Mesodermal cell (in vitro differentiated cells): ENCODE measurements at regions not wholly inside any gene's neighbourhood (a gene's known extent, or its start where the extent isn't known, plus 50 kb on each side); places are given as distances from the start of the nearest gene placed in this dataset.
A peak's percentile ranks its signal among the peaks of the same experiment; 100 is the strongest.

Experiments
- H3K27ac ChIP-seq: 2 replicates; pipeline ENCODE4 v1.7.0; 2013; ENCODE audit warnings: mild to moderate bottlenecking, low read depth, low read length, moderate library complexity; ENCODE audit not compliant: severe bottlenecking
- H3K36me3 ChIP-seq: 2 replicates; pipeline ENCODE4 v1.7.1; 2013; ENCODE audit warnings: mild to moderate bottlenecking, low read length, moderate library complexity; ENCODE audit not compliant: control insufficient read depth, insufficient read depth
- H3K4me1 ChIP-seq: one replicate; pipeline ENCODE4 v1.7.1; 2013; ENCODE audit warnings: mild to moderate bottlenecking, low read length; ENCODE audit not compliant: insufficient read depth, control insufficient read depth, poor library complexity, severe bottlenecking
- H3K4me3 ChIP-seq: 2 replicates; pipeline ENCODE4 v1.7.0; 2013; ENCODE audit warnings: low read length, control low read depth, mild to moderate bottlenecking; ENCODE audit not compliant: insufficient read depth, poor library complexity, severe bottlenecking; ENCODE audit errors: extremely low read depth
- H3K9me3 ChIP-seq: 2 replicates; pipeline ENCODE4 v1.7.1; 2013; ENCODE audit warnings: mild to moderate bottlenecking, low read length, moderate library complexity; ENCODE audit not compliant: control insufficient read depth
- WGBS, 2 experiments: methylation state at CpG; one replicate each; pipeline ENCODE4 v1.1.5; 2013; ENCODE audit warnings: missing lambda C conversion rate in 2 of 2; ENCODE audit not compliant: insufficient coverage in 2 of 2; 5-methylcytosine and 5-hydroxymethylcytosine counted together

- Histone ChIP-seq H3K9me3 (no peaks in the 10 kb centered on the region), H3K4me1 (peaks cover 13% of the 10 kb centered on the region), H3K4me3 (no peak overlapping the region), H3K36me3 (no peaks in the 10 kb centered on the region), H3K27ac (no peak overlapping the region)
- 92 to 100% methylated on average over 1 to 2 of the region's 3 CpGs for WGBS, 2 experiments
Measured at GRCh38 chr14:22513066-22513812, 75.8 kb downstream of the DAD1 start.

DNA sequence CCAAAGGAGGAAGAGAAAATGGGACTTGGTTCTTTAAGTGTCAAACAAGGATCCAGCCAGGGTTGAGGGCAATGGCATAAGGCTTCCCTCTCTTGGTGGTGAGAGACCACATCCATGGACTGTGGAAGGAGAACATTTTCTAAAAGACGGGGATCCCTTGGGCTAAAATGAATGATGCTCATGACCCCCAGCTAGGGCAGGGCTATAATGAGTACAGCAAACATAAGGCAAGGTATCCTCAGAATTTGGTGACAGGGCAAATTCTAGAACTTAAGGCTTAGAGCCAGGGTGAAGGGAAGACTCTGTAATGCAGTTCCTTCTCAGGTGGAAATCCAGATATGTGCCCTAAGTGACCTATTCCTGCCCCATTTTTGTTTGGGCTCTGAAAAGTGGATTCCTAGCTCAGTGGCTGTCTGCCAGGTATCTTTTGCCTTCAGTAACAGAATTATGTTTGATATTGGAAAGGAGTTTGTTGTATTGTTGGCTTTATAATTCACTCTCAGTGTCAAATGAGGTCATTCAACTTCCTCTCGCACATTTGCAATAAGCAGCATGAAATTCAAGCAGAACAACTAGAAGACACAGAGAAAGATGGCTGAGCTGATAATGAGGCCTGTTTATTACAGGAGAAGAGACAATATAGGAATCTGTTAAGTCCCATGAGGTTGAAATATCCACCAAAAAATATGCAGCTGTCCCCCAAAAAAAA, 76.8 kb downstream of the DAD1 start:
- peaks cover 13% of the 10 kb centered on the region for H3K4me1 ChIP-seq
- no peaks in the 10 kb centered on the region for H3K36me3 ChIP-seq
- H3K9me3 ChIP-seq: no peaks in the 10 kb centered on the region
- 100% methylated on average over 1 of the region's 2 CpGs for WGBS, 2 experiments
- H3K4me3 ChIP-seq: no peak overlapping the region
- H3K27ac ChIP-seq: no peak overlapping the region

GRCh38 chr14:22510527-22511110, 78.4 kb downstream of the DAD1 start:
- Histone ChIP-seq H3K4me3 (no peak overlapping the region), H3K4me1 (peaks cover 13% of the 10 kb centered on the region), H3K27ac (no peak overlapping the region), H3K9me3 (no peaks in the 10 kb centered on the region), H3K36me3 (no peaks in the 10 kb centered on the region)
- 92% methylated on average over 2 of the region's 3 CpGs; no CpG with 5 or more reads in 1 of the 2 experiments for WGBS, 2 experiments

DNA sequence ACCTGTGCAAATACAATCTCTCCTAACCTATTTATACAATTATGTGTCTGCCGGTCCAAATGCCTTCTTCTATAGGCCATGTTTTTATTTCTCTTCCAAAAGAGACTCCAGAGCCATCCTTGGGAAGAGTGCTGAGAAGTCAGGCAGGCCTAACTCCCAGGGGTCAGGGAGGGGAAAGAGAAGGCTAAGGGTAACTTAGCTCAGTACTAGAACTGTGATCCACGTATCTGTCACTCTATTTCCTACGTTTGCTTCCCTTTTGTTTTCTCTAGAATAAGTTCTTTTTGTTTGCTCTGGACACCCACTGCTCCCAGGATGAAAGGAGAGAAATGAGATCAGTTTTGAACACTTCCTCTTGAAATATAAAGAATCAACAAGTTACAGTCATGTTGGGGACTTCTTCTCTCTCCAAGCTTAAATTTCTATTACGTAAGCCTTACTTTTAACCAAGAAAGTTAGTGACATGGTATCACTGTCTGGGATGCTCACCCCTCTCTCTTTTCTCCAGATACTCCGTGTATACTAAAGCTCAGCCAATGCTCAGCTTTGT, 79.2 kb downstream of the DAD1 start:
- no peaks in the 10 kb centered on the region for H3K9me3 ChIP-seq
- H3K36me3 ChIP-seq: no peaks in the 10 kb centered on the region
- no peak overlapping the region for H3K27ac ChIP-seq
- H3K4me3 ChIP-seq: no peak overlapping the region
- H3K4me1 ChIP-seq: peaks cover 13% of the 10 kb centered on the region
- WGBS, 2 experiments: 80 to 100% methylated on average over 1 to 2 of the region's 5 CpGs

DNA sequence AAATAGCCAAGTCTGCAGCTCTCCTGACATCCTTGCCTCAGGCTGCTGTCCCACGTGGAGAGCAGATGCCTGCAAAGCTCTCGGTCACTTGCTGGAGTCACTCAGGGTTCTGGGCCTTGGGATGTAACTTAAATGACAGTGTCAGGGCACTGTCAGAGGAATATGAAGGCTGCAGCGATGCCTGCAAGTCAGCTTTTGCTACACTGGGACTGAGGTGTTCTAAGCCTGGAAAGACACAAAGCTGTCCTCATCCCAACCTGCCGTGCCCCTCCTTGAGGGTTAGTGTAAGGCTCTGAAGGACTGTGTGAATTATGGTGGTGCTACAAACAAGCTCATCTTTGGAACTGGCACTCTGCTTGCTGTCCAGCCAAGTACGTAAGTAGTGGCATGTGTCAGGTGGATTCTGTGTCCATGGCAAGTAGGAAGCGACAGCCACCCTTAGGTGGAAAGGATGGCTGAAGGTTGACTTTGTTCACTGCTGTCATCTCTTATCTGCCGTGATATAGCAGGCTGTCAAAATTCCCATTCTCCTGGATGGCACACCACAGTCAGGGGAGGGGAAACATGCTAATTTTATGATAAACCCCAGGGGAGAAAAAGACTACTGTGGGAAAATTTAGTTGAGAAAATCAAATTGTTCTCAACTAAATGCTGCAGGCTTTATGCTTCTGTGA, 79.9 kb downstream of the DAD1 start:
- H3K27ac ChIP-seq: no peak overlapping the region
- 86 to 88% methylated on average over 6 of the region's 7 CpGs for WGBS, 2 experiments

GRCh38 chr14:22508662-22509035, 80.4 kb downstream of the DAD1 start:
- no peaks in the 10 kb centered on the region for H3K9me3 ChIP-seq
- H3K36me3 ChIP-seq: no peaks in the 10 kb centered on the region
- WGBS, 2 experiments: 83 to 96% methylated on average over 2 to 4 of the region's 4 CpGs
- H3K4me1 ChIP-seq: peaks cover 10% of the 10 kb centered on the region
- no peak overlapping the region for H3K27ac ChIP-seq
- H3K4me3 ChIP-seq: no peak overlapping the region

More for the DNA sequence above, 79.9 kb downstream of the DAD1 start:
- no peaks in the 10 kb centered on the region for H3K36me3 ChIP-seq
- no peak overlapping the region for H3K4me3 ChIP-seq
- H3K4me1 ChIP-seq: peaks cover 13% of the 10 kb centered on the region
- no peaks in the 10 kb centered on the region for H3K9me3 ChIP-seq

- Histone ChIP-seq H3K27ac (no peak overlapping the region), H3K9me3 (no peaks in the 10 kb centered on the region), H3K36me3 (no peaks in the 10 kb centered on the region), H3K4me1 (peaks cover 6% of the 10 kb centered on the region), H3K4me3 (no peak overlapping the region)
- WGBS, 2 experiments: no CpG with 5 or more reads among the region's 2 CpGs
Measured at GRCh38 chr14:22508150-22508457, 80.9 kb downstream of the DAD1 start.

DNA sequence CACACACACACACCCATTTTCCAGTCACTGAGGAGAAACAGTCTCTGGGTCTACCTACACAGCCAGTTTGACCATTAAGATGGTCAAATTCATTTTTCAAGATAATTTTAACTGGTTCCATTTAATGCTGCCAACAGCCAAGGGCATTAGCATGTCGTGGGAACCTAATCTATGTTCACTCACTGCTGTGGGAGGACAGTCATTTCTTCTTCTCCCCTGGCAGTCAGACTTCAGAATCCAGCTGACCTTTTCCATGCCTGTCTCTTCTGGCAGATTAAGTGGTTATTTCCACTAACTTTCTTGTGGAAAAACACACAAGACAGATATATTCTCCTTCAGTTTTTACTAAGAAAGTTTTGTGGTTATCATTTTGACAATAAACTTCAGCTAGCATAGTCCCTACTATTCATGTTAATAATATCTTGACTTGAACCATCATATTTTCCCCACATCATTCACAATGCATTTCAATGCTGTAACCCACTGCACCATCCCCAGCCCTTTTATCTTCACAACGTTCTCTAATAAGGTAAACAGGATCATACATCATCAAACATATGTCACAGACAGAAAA, 82.2 kb downstream of the DAD1 start:
- no peak overlapping the region for H3K27ac ChIP-seq
- H3K4me1 ChIP-seq: peaks cover 6% of the 10 kb centered on the region
- H3K36me3 ChIP-seq: no peaks in the 10 kb centered on the region
- WGBS, 2 experiments: 75 to 85% methylated on average over 2 of the region's 2 CpGs
- no peak overlapping the region for H3K4me3 ChIP-seq
- H3K9me3 ChIP-seq: no peaks in the 10 kb centered on the region

DNA sequence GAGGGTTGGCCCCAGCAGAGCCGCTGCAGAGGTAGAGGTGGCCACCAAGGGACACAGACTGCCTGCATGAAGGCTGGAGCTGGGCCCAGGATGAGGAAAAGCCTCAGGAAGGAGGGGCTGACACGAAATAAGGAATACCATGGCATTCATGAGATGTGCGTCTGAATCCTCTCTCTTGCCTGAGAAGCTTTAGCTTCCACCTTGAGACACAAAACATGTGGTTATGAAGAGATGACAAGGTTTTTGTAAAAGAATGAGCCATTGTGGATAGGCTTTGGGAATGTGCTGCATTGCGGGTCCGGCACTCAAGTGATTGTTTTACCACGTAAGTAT, 82.7 kb downstream of the DAD1 start:
- Histone ChIP-seq H3K4me3 (no peak overlapping the region), H3K27ac (peak overlapping the region; percentile 37), H3K4me1 (peaks cover 6% of the 10 kb centered on the region), H3K36me3 (no peaks in the 10 kb centered on the region), H3K9me3 (no peaks in the 10 kb centered on the region)
- WGBS, 2 experiments: 95 to 96% methylated on average over 5 to 6 of the region's 6 CpGs

- Histone ChIP-seq H3K36me3 (no peaks in the 10 kb centered on the region), H3K4me3 (no peak overlapping the region), H3K4me1 (peaks cover 2% of the 10 kb centered on the region), H3K9me3 (no peaks in the 10 kb centered on the region), H3K27ac (peak overlapping the region; percentile 37)
- WGBS, 2 experiments: 79 to 87% methylated on average over 6 to 8 of the region's 8 CpGs
Measured at GRCh38 chr14:22505697-22506377, 83.2 kb downstream of the DAD1 start.
